SU-DHL-6 (cell line): ENCODE measurements at regions not wholly inside any gene's neighbourhood (a gene's known extent, or its start where the extent isn't known, plus 50 kb on each side); places are given as distances from the start of the nearest gene placed in this dataset.

ENCODE experiments used
- CTCF ChIP-seq: fragments of 200-600 bp; sonication (generic); IDR thresholded peaks from one replicate; pipeline ENCODE4 v1.5.1; 2017; ENCODE audit warnings: antibody characterized with exemption, mild to moderate bottlenecking, low read length, moderate library complexity; ENCODE audit not compliant: insufficient read depth, poor library complexity, severe bottlenecking
- EZH2phosphoT487 ChIP-seq: fragments of 200-600 bp; sonication (generic), shearing (Covaris generic); conservative IDR thresholded peaks from 2 replicates; pipeline ENCODE4 v1.6.1; 2018; ENCODE audit warnings: mild to moderate bottlenecking, antibody characterized with exemption, low read length, moderate library complexity, mixed read lengths

GRCh38 chr5:52481851-52482250 lies 305.9 kb upstream of the ITGA1 start:
- TF ChIP-seq CTCF (no peak), EZH2phosphoT487 (no peak)
